HG03460 (cell line): ENCODE measurements at regions not wholly inside any gene's neighbourhood (a gene's known extent, or its start where the extent isn't known, plus 50 kb on each side); places are given as distances from the start of the nearest gene placed in this dataset.

Source experiments
- ATAC-seq: cut with Tn5 transposase; IDR thresholded peaks from one replicate; pipeline ENCODE4 v1.9.1; 2021; ENCODE audit not compliant: unreplicated experiment

- no peak for ATAC-seq
Observed at GRCh38 chr15:31856581-31856980, 173.7 kb upstream of the CHRNA7 start.

- no peak for ATAC-seq
Observed at GRCh38 chr15:31857194-31857593, 173.1 kb upstream of the CHRNA7 start.

- ATAC-seq = no peak
Observed at GRCh38 chr15:31858026-31858425, 172.3 kb upstream of the CHRNA7 start.

GRCh38 chr15:31866248-31866647, 164.1 kb upstream of the CHRNA7 start:
- no peak for ATAC-seq

- ATAC-seq = no peak
Observed at GRCh38 chr15:31867536-31868442, 162.5 kb upstream of the CHRNA7 start.

- ATAC-seq = peak; percentile 8
Observed at GRCh38 chr15:31869686-31870307, 160.5 kb upstream of the CHRNA7 start.

GRCh38 chr15:31870328-31871165, 159.8 kb upstream of the CHRNA7 start, which contains the start of gene OTUD7A:
Gene OTUD7A (minus strand): TSS chr15:31870673.
- ATAC-seq = peak; percentile 88

GRCh38 chr15:31871166-31871886, 159.0 kb upstream of the CHRNA7 start:
- ATAC-seq = no peak

- ATAC-seq = no peak
Observed at GRCh38 chr15:31871887-31872281, 158.4 kb upstream of the CHRNA7 start.

GRCh38 chr15:31887246-31887645, 143.1 kb upstream of the CHRNA7 start:
- ATAC-seq = no peak

- no peak for ATAC-seq
Observed at GRCh38 chr15:31892513-31892912, 137.8 kb upstream of the CHRNA7 start.

- ATAC-seq = no peak
Observed at GRCh38 chr15:31893780-31894179, 136.5 kb upstream of the CHRNA7 start.

GRCh38 chr15:31897746-31898145, 132.6 kb upstream of the CHRNA7 start:
- ATAC-seq = no peak

- ATAC-seq = no peak
Observed at GRCh38 chr15:31901501-31901900, 128.8 kb upstream of the CHRNA7 start.

- ATAC-seq = no peak
Observed at GRCh38 chr15:31905054-31905453, 125.3 kb upstream of the CHRNA7 start.

- ATAC-seq = no peak
Observed at GRCh38 chr15:31925541-31925940, 104.8 kb upstream of the CHRNA7 start.

- no peak for ATAC-seq
Observed at GRCh38 chr15:31930967-31931366, 99.3 kb upstream of the CHRNA7 start.

- no peak for ATAC-seq
Observed at GRCh38 chr15:31932576-31932975, 97.7 kb upstream of the CHRNA7 start.

- ATAC-seq = no peak
Observed at GRCh38 chr15:31934821-31935220, 95.5 kb upstream of the CHRNA7 start.

- no peak for ATAC-seq
Observed at GRCh38 chr15:31953478-31953877, 76.8 kb upstream of the CHRNA7 start.
